H1 (cell line): ENCODE measurements at regions not wholly inside any gene's neighbourhood (a gene's known extent, or its start where the extent isn't known, plus 50 kb on each side); places are given as distances from the start of the nearest gene placed in this dataset.

Experiments used
- CTCF ChIA-PET: fragments of 300-600 bp; sonication (Branson Sonifier 250); formaldehyde crosslinking; loops from one replicate; lab custom pipeline; 2021; ENCODE audit not compliant: partially characterized antibody; lab: Charles Lee
- POLR2A ChIA-PET: fragments of 300-600 bp; sonication (Branson Sonifier 250); formaldehyde crosslinking; loops from one replicate; lab custom pipeline; 2021; ENCODE audit warnings: inconsistent platforms; ENCODE audit not compliant: partially characterized antibody; lab: Charles Lee
- DNase-seq, 2 experiments: peaks; one replicate each; pipeline versions ENCODE4 v3.0.0 to v3.0.0-alpha.2; 2010 to 2022; ENCODE audit warnings: low spot score in 2 of 2, low read depth in 1 of 2, mixed read lengths in 1 of 2
- FAIRE-seq: peaks from 2 replicates; lab custom pipeline; 2011; peaks lifted over from hg19 to GRCh38; lab: Jason Lieb, UNC
- H2AFZ ChIP-seq: 2 replicates; pipeline ENCODE4 v1.8.1; 2012; ENCODE audit warnings: low read length, inconsistent platforms
- H2AK5ac ChIP-seq: 2 replicates; pipeline ENCODE4 v1.6.1; 2013; ENCODE audit warnings: low read depth, low read length
- H2BK120ac ChIP-seq: replicated peaks from 2 replicates; pipeline ENCODE3; 2013; ENCODE audit warnings: low read depth, low read length, inconsistent platforms
- H2BK12ac ChIP-seq: 2 replicates; pipeline ENCODE4 v1.6.1; 2013; ENCODE audit warnings: low read depth, low read length
- H2BK15ac ChIP-seq: 2 replicates; pipeline ENCODE4 v1.6.1; 2013; ENCODE audit warnings: low read length
- H2BK20ac ChIP-seq: 2 replicates; pipeline ENCODE4 v1.6.1; 2013; ENCODE audit warnings: low read length
- H2BK5ac ChIP-seq: 2 replicates; pipeline ENCODE4 v1.6.1; 2013; ENCODE audit warnings: low read depth, low read length
- H3K14ac ChIP-seq: 2 replicates; pipeline ENCODE4 v1.6.1; 2013; ENCODE audit warnings: inconsistent platforms; ENCODE audit not compliant: insufficient read length
- H3K18ac ChIP-seq: 2 replicates; pipeline ENCODE4 v1.6.1; 2013; ENCODE audit warnings: low read length; ENCODE audit errors: extremely low read depth
- H3K23ac ChIP-seq: 2 replicates; pipeline ENCODE4 v1.6.1; 2013; ENCODE audit warnings: inconsistent platforms; ENCODE audit not compliant: insufficient read length
- H3K23me2 ChIP-seq: 2 replicates; pipeline ENCODE4 v1.6.1; 2013; ENCODE audit warnings: low read depth, low read length
- H3K27ac ChIP-seq: 2 replicates; pipeline ENCODE4 v1.6.1; 2011; ENCODE audit warnings: low read depth, low read length, inconsistent platforms
- H3K27me3 ChIP-seq, 4 experiments: replicated peaks in 1 of 4; 1 replicate in 1 of 4; 2 replicates in 3 of 4; pipeline versions ENCODE4 v1.6.1 to v1.8.1; 2011 to 2013; ENCODE audit warnings: low read length in 3 of 4, mild to moderate bottlenecking in 3 of 4, inconsistent platforms in 2 of 4, mixed read lengths in 2 of 4, moderate library complexity in 1 of 4; ENCODE audit not compliant: control insufficient read depth in 3 of 4, insufficient read depth in 3 of 4; ENCODE audit errors: extremely low read depth in 1 of 4
- H3K36me3 ChIP-seq, 4 experiments: 2 replicates each; pipeline versions ENCODE4 v1.6.1 to v1.8.1; 2011 to 2013; ENCODE audit warnings: mild to moderate bottlenecking in 4 of 4, low read length in 3 of 4, moderate library complexity in 2 of 4, control low read depth in 1 of 4, inconsistent platforms in 1 of 4; ENCODE audit not compliant: insufficient read depth in 4 of 4, control insufficient read depth in 2 of 4
- H3K4ac ChIP-seq: replicated peaks from 2 replicates; pipeline ENCODE3; 2013; ENCODE audit warnings: low read length, low read depth, mixed read lengths, inconsistent platforms; ENCODE audit not compliant: insufficient read length
- H3K4me1 ChIP-seq, 4 experiments: replicated peaks in 1 of 4; 1 replicate in 1 of 4; 2 replicates in 3 of 4; pipeline versions ENCODE4 v1.6.1 to v1.8.1; 2011 to 2013; ENCODE audit warnings: low read length in 3 of 4, inconsistent platforms in 2 of 4, mixed read lengths in 1 of 4; ENCODE audit not compliant: insufficient read depth in 4 of 4, control insufficient read depth in 3 of 4
- H3K4me2 ChIP-seq, 2 experiments: 2 replicates each; pipeline versions ENCODE4 v1.6.1 to v1.8.1; 2011 to 2013; ENCODE audit warnings: low read depth in 2 of 2, low read length in 2 of 2, control low read depth in 1 of 2, inconsistent platforms in 1 of 2, mild to moderate bottlenecking in 1 of 2; ENCODE audit not compliant: insufficient read depth in 1 of 2
- H3K4me3 ChIP-seq, 4 experiments: fragments of 200-600, 300-600 bp in 1 of 4; sonication (generic), shearing (Covaris generic), sonication (Bioruptor Twin) in 1 of 4; 2 replicates each; pipeline versions ENCODE4 v1.5.1 to v1.8.1; 2011 to 2016; ENCODE audit warnings: low read length in 4 of 4, low read depth in 3 of 4, control low read depth in 2 of 4, inconsistent platforms in 2 of 4, mild to moderate bottlenecking in 2 of 4, mixed read lengths in 1 of 4, moderate library complexity in 1 of 4; ENCODE audit not compliant: insufficient read depth in 2 of 4; ENCODE audit errors: extremely low read depth in 1 of 4
- H3K56ac ChIP-seq: replicated peaks from 2 replicates; pipeline ENCODE3; 2013; ENCODE audit warnings: low read depth, mild to moderate bottlenecking, mixed read lengths, low read length, inconsistent platforms; ENCODE audit not compliant: insufficient read length
- H3K79me1 ChIP-seq: 2 replicates; pipeline ENCODE4 v1.6.1; 2013; ENCODE audit warnings: low read depth, low read length, control low read depth
- H3K79me2 ChIP-seq, 2 experiments: 2 replicates each; pipeline versions ENCODE4 v1.6.1 to v1.8.1; 2012 to 2013; ENCODE audit warnings: low read length in 2 of 2, mild to moderate bottlenecking in 2 of 2, inconsistent platforms in 1 of 2; ENCODE audit not compliant: insufficient read depth in 2 of 2, control insufficient read depth in 1 of 2
- H3K9ac ChIP-seq, 4 experiments: replicated peaks in 1 of 4; 1 replicate in 1 of 4; 2 replicates in 3 of 4; pipeline versions ENCODE4 v1.6.1 to v1.8.1; 2011 to 2013; ENCODE audit warnings: low read depth in 3 of 4, low read length in 3 of 4, control low read depth in 2 of 4, mild to moderate bottlenecking in 2 of 4, moderate library complexity in 2 of 4, inconsistent platforms in 1 of 4; ENCODE audit errors: extremely low read depth in 1 of 4
- H3K9me3 ChIP-seq, 2 experiments: 2 replicates each; pipeline versions ENCODE4 v1.6.1 to v1.8.1; 2012 to 2013; ENCODE audit warnings: mild to moderate bottlenecking in 2 of 2, moderate library complexity in 2 of 2, control low read depth in 1 of 2, inconsistent platforms in 1 of 2, low read depth in 1 of 2, low read length in 1 of 2, mixed read lengths in 1 of 2; ENCODE audit not compliant: insufficient read depth in 2 of 2
- H4K20me1 ChIP-seq, 2 experiments: replicated peaks in 1 of 2; 2 replicates each; pipeline versions ENCODE3 to v1.8.1; 2011 to 2013; ENCODE audit warnings: inconsistent platforms in 2 of 2, low read length in 2 of 2, mild to moderate bottlenecking in 1 of 2; ENCODE audit not compliant: insufficient read depth in 2 of 2, control insufficient read depth in 1 of 2
- H4K5ac ChIP-seq: 2 replicates; pipeline ENCODE4 v1.6.1; 2013; ENCODE audit warnings: low read length, low read depth, mixed read lengths, inconsistent platforms; ENCODE audit not compliant: insufficient read length
- H4K8ac ChIP-seq: 2 replicates; pipeline ENCODE4 v1.8.0; 2013; ENCODE audit warnings: mild to moderate bottlenecking, moderate library complexity, low read length, inconsistent platforms; ENCODE audit not compliant: insufficient read depth; ENCODE audit errors: extremely low read depth
- H4K91ac ChIP-seq: replicated peaks from 2 replicates; pipeline ENCODE3; 2013; ENCODE audit warnings: low read length, mixed read lengths, inconsistent platforms; ENCODE audit not compliant: insufficient read length
- EP300 ChIP-seq, 2 experiments: IDR thresholded peaks; 1 replicate in 1 of 2; 2 replicates in 1 of 2; pipeline ENCODE4 v1.6.1; 2011 to 2012; ENCODE audit warnings: low read depth in 2 of 2, low read length in 2 of 2, mild to moderate bottlenecking in 2 of 2, borderline replicate concordance in 1 of 2, inconsistent platforms in 1 of 2, moderate library complexity in 1 of 2
- KDM4A ChIP-seq: IDR thresholded peaks from one replicate; pipeline ENCODE4 v1.7.1; 2012; ENCODE audit warnings: low read depth, mild to moderate bottlenecking, moderate library complexity, low read length, inconsistent platforms; ENCODE audit not compliant: severe bottlenecking
- NRF1 ChIP-seq: IDR thresholded peaks from 2 replicates; pipeline ENCODE4 v1.6.1; 2011; ENCODE audit warnings: mild to moderate bottlenecking, low read depth, low read length, improper control_type of control experiment
- POLR2A ChIP-seq, 2 experiments: IDR thresholded peaks; 1 replicate in 1 of 2; 2 replicates in 1 of 2; pipeline ENCODE4 v1.6.1; 2011; ENCODE audit warnings: low read depth in 2 of 2, low read length in 2 of 2, mild to moderate bottlenecking in 2 of 2; ENCODE audit errors: control extremely low read depth in 1 of 2
- WGBS, 2 experiments: shearing (Covaris generic) in 1 of 2; methylation state at CpG; one replicate each; pipeline versions ENCODE4 v1.1.6 to v1.1.7; 2013 to 2015; ENCODE audit warnings: low lambda C conversion rate in 2 of 2, mixed read lengths in 2 of 2, inconsistent platforms in 1 of 2, low coverage in 1 of 2, missing lambda C conversion rate in 1 of 2; ENCODE audit not compliant: insufficient replicate concordance in 2 of 2, insufficient coverage in 1 of 2, insufficient read length in 1 of 2; ENCODE audit errors: extremely low coverage in 1 of 2, missing lambda C conversion rate in 1 of 2; 5-methylcytosine and 5-hydroxymethylcytosine counted together
- TF ChIP-seq, protein P1 (sequence below): IDR thresholded peaks from 2 replicates; pipeline ENCODE4 v1.6.1; 2011; ENCODE audit warnings: low read length, improper control_type of control experiment

DNA sequence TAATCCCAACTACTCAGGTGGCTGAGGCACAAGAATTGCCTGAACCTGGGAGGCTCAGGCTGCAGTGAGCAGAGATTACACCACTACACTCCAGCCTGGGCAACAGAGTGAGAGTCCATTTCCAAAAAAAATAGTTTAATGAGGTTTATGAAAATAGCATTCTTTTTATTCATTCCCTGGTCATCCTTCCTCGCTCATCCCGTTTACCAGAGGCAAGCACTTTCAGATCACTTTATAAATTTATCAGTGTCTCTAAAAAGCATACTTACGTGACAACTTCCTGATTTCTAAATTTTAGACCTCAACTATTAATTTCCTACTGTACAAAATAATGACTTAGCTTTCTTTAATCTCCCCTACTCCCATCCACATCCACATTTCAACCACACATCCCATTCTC is 864.8 kb downstream of the EPHA4 start:
- no peak overlapping the region for H3K4ac ChIP-seq
- ChIA-PET POLR2A (no interaction called here), CTCF (no interaction called here)
- no peak overlapping the region for H3K14ac ChIP-seq
- no peak overlapping the region for H2BK15ac ChIP-seq
- H3K23ac ChIP-seq = no peak overlapping the region
- no peak overlapping the region for H4K91ac ChIP-seq
- H2AK5ac ChIP-seq = no peak overlapping the region
- no peaks in the 10 kb centered on the region for H4K20me1 ChIP-seq
- H2AFZ ChIP-seq = no peak overlapping the region
- no peak overlapping the region for H3K9ac ChIP-seq
- H4K8ac ChIP-seq = no peak overlapping the region
- H3K56ac ChIP-seq = no peak overlapping the region
- H3K18ac ChIP-seq = no peak overlapping the region
- FAIRE-seq = no peak
- no peak overlapping the region for H2BK120ac ChIP-seq
- 96% methylated on average over 3 of the region's 3 CpGs; no CpG with 5 or more reads in 1 of the 2 experiments for whole genome bisulfite sequencing, 2 experiments
- H2BK20ac ChIP-seq = no peak overlapping the region
- no peaks in the 10 kb centered on the region for H3K4me1 ChIP-seq
- H3K79me2 ChIP-seq = no peaks in the 10 kb centered on the region
- H3K79me1 ChIP-seq = no peaks in the 10 kb centered on the region
- no peak overlapping the region for H4K5ac ChIP-seq
- TF ChIP-seq POLR2A (IDR thresholded peaks at IDR 0.05; ENCODE audit: control extremely low read depth in 1 of 2, low read depth in 2 of 2, low read length in 2 of 2) (no peak), NRF1 (no peak), KDM4A (no peak), EP300 (IDR thresholded peaks at IDR 0.05; ENCODE audit: borderline replicate concordance in 1 of 2, low read depth in 2 of 2, low read length in 2 of 2) (no peak)
- TF ChIP-seq, protein P1, sequence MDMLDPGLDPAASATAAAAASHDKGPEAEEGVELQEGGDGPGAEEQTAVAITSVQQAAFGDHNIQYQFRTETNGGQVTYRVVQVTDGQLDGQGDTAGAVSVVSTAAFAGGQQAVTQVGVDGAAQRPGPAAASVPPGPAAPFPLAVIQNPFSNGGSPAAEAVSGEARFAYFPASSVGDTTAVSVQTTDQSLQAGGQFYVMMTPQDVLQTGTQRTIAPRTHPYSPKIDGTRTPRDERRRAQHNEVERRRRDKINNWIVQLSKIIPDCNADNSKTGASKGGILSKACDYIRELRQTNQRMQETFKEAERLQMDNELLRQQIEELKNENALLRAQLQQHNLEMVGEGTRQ = no peak
- H2BK5ac ChIP-seq = no peak overlapping the region
- H3K27ac ChIP-seq = no peak overlapping the region
- H3K36me3 ChIP-seq = no peaks in the 10 kb centered on the region
- no peak overlapping the region for H2BK12ac ChIP-seq
- H3K27me3 ChIP-seq = no peaks in the 10 kb centered on the region
- no peak overlapping the region for H3K4me2 ChIP-seq
- no peak for DNase-seq
- H3K9me3 ChIP-seq = no peaks in the 10 kb centered on the region
- H3K23me2 ChIP-seq = no peaks in the 10 kb centered on the region
- no peak overlapping the region for H3K4me3 ChIP-seq
